Heart left ventricle (tissue), 16 donors: ENCODE measurements at regions not wholly inside any gene's neighbourhood (a gene's known extent, or its start where the extent isn't known, plus 50 kb on each side); places are given as distances from the start of the nearest gene placed in this dataset.

ENCODE experiments used
- ATAC-seq, 4 donors: fragments of 200-7000 bp; cut with Tn5 transposase; one replicate each; pipeline ENCODE4 v1.9.1; 2020 to 2022; ENCODE audit warnings: moderate library complexity in 4 of 4, mild to moderate bottlenecking in 3 of 4, moderate number of reproducible peaks in 1 of 4
- DNase-seq, 5 donors: peaks; one replicate each; pipeline ENCODE4 v3.0.0-alpha.2; 2020
- H3K27ac ChIP-seq, 12 donors: fragments of 200-600 bp; sonication (generic) in 4 of 12; one replicate each; pipeline versions ENCODE4 v1.5.0 to v1.8.0; 2016 to 2022; ENCODE audit warnings: mild to moderate bottlenecking in 2 of 12
- H3K27me3 ChIP-seq, 9 donors: fragments of 200-600 bp; sonication (generic) in 2 of 9; one replicate each; pipeline versions ENCODE4 v1.5.1 to v1.8.0; 2016 to 2022; ENCODE audit warnings: mild to moderate bottlenecking in 3 of 9
- H3K36me3 ChIP-seq, 9 donors: fragments of 200-600 bp; sonication (generic) in 2 of 9; one replicate each; pipeline versions ENCODE4 v1.5.0 to v1.8.0; 2018 to 2022; ENCODE audit warnings: mild to moderate bottlenecking in 2 of 9
- H3K4me1 ChIP-seq, 12 donors: fragments of 200-600 bp; sonication (generic) in 4 of 12; one replicate each; pipeline versions ENCODE4 v1.5.0 to v1.8.0; 2016 to 2022; ENCODE audit warnings: mild to moderate bottlenecking in 3 of 12
- H3K4me3 ChIP-seq, 12 donors: fragments of 200-600 bp; sonication (generic) in 4 of 12; one replicate each; pipeline versions ENCODE4 v1.5.0 to v1.8.0; 2017 to 2022; ENCODE audit warnings: mild to moderate bottlenecking in 9 of 12, moderate library complexity in 4 of 12
- H3K9me3 ChIP-seq, 12 donors: fragments of 200-600 bp; sonication (generic) in 4 of 12; one replicate each; pipeline versions ENCODE4 v1.5.0 to v1.8.0; 2016 to 2022; ENCODE audit warnings: mild to moderate bottlenecking in 1 of 12
- POLR2A ChIP-seq, 2 donors: fragments of 450-650 bp; IDR thresholded peaks; one replicate each; pipeline ENCODE4 v1.6.1; 2017; ENCODE audit warnings: antibody characterized with exemption in 2 of 2, mild to moderate bottlenecking in 2 of 2, moderate library complexity in 2 of 2
- WGBS, 4 donors: extraction: QIAGEN DNeasy Blood & Tissue Kit in 2 of 4; methylation state at CpG; one replicate each; pipeline versions ENCODE4 v1.1.5 to v1.1.7; 2013 to 2018; 5-methylcytosine and 5-hydroxymethylcytosine counted together
- intact Hi-C, 10 donors: fragments of 100-400 bp; cut with DNase I; formaldehyde crosslinking; loops; one replicate each; pipeline versions ENCODE4 v1.11.1 to v1.14.2; 2022
- TF ChIP-seq, protein P1 (sequence below), 12 donors: fragments of 200-600 bp; sonication (generic) in 4 of 12; IDR thresholded peaks; one replicate each; pipeline versions ENCODE4 v1.5.0 to v1.8.0; 2018 to 2022; ENCODE audit warnings: antibody characterized with exemption in 12 of 12, mild to moderate bottlenecking in 5 of 12
- donor health status: ischemic (EF 13 %, LVEDD 7.1; RV severe dilation, severe dysfunction).
- donor health status: healthy with polysubstance abuse.
- donor health status: DM: no; HTN: yes; CAD: no.
- donor health status: DM: no; HTN: no; CAD: no.
- donor health status: ischemic (EF 25% LVEDD 6.9; RV normal size, moderate dysfunction).
- donor health status: ischemic (EF 25% LVEDD 5.7; RV mildly dilated, moderate dysfunction).
- donor health status: healthy.
- donor health status: DM: yes; HTN: yes; CAD: no.
- donor health status: ischemic (EF 35%, LVEDD 5.7; RV mildly dilated, moderate dysfunction).
- donor health status: nonischemic (EF 11% LVEDD 7.7; RV severe dilation, severe dysfunction).
- donor health status: DM: yes; HTN: yes; CAD: no.
- donor health status: PGD.
- donor health status: ischemic (EF 29% LVEDD 5.4; RV normal size, mild dysfunction).
- donor health status: nonischemic (EF 23%, LVEDD 6.1; RV moderate dilation, normal function).

DNA sequence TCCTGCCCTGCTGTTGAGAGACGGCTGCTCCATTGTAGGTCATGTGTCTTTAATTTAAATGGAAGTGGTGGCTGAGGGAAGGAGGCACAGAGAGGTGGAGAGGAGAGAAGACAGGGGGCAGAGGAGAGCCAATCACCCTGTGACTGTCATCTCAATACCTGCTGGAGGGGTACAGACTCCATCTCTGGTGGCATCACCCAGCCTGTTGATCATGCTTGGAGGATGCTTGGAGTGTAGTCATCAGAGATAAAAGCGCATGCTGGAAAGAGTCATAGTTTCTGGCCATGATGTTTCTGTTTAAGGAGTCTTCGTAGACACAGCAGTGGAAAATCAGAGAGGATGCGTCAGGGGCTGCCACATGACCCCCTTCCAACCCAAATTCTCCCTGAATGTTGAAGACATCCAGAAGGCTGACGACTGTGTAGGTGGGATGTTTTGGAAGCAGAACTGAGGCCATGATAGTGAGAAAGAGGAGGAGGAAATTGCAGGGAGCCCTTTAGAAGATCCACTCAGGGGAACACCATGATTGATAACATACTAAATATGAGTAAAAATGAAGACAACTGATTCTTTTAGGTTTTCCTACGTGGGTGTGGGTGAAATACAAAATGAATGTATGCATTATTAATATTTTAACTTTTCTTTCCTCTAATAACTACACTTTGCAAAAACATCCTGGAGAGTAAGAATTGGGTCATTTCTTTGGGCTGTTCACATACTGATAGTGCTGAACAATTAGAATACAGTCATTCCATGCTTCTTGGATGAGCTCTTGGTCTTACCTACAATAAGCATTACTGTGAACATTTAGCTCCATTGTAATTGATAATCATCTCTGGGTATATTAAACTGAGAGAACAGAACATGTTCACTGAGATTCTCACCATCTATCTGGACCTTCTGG, 210.6 kb upstream of the ATP10A start:
- H3K9me3 ChIP-seq = no peaks in the 10 kb centered on the region
- intact Hi-C loops = no loop called here
- peaks cover 0 to 20% (median 0%) of the 10 kb centered on the region in 9 donors for H3K27me3 ChIP-seq
- no peaks in the 10 kb centered on the region for H3K4me1 ChIP-seq
- no peaks in the 10 kb centered on the region for H3K36me3 ChIP-seq
- 59 to 66% (median 62%) methylated on average over 6 of the region's 6 CpGs for WGBS, 4 donors
- TF ChIP-seq, protein P1, sequence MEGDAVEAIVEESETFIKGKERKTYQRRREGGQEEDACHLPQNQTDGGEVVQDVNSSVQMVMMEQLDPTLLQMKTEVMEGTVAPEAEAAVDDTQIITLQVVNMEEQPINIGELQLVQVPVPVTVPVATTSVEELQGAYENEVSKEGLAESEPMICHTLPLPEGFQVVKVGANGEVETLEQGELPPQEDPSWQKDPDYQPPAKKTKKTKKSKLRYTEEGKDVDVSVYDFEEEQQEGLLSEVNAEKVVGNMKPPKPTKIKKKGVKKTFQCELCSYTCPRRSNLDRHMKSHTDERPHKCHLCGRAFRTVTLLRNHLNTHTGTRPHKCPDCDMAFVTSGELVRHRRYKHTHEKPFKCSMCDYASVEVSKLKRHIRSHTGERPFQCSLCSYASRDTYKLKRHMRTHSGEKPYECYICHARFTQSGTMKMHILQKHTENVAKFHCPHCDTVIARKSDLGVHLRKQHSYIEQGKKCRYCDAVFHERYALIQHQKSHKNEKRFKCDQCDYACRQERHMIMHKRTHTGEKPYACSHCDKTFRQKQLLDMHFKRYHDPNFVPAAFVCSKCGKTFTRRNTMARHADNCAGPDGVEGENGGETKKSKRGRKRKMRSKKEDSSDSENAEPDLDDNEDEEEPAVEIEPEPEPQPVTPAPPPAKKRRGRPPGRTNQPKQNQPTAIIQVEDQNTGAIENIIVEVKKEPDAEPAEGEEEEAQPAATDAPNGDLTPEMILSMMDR (IDR thresholded peaks at IDR 0.05) = no peak
- no peak for TF ChIP-seq POLR2A (IDR thresholded peaks at IDR 0.05)
- H3K27ac ChIP-seq = no peak overlapping the region
- DNase-seq = no peak
- H3K4me3 ChIP-seq = no peak overlapping the region
- ATAC-seq = no peak

- H3K9me3 ChIP-seq = peaks cover 0 to 13% (median 0%) of the 10 kb centered on the region in 12 donors
- no peak for ATAC-seq
- H3K27ac ChIP-seq = no peak overlapping the region
- no peak overlapping the region for H3K4me3 ChIP-seq
- intact Hi-C loops = no loop called here
- TF ChIP-seq POLR2A (IDR thresholded peaks at IDR 0.05) = no peak
- TF ChIP-seq, protein P1 (IDR thresholded peaks at IDR 0.05) = no peak
- DNase-seq = no peak
- WGBS, 4 donors = 45 to 62% (median 49%) methylated on average over 8 of the region's 8 CpGs
- H3K4me1 ChIP-seq = no peaks in the 10 kb centered on the region
- peaks cover 0 to 20% (median 0%) of the 10 kb centered on the region in 9 donors for H3K27me3 ChIP-seq
- no peaks in the 10 kb centered on the region for H3K36me3 ChIP-seq
These were observed 207.0 kb upstream of the ATP10A start for GRCh38 chr15:26070095-26070532.

GRCh38 chr15:26069231-26069641, 206.1 kb upstream of the ATP10A start:
- H3K27ac ChIP-seq = no peak overlapping the region
- no peaks in the 10 kb centered on the region for H3K4me1 ChIP-seq
- intact Hi-C loops = loop anchor here in 1 of 10 donors (2.0 kb wide), 1 partner anchor 20 kb away; no protein-coding TSS in a partner anchor
- WGBS, 4 donors = 67 to 87% (median 70%) methylated on average over 1 of the region's 1 CpG
- ATAC-seq = no peak
- peaks cover 0 to 13% (median 0%) of the 10 kb centered on the region in 12 donors for H3K9me3 ChIP-seq
- no peak for DNase-seq
- peaks cover 0 to 20% (median 0%) of the 10 kb centered on the region in 9 donors for H3K27me3 ChIP-seq
- TF ChIP-seq, protein P1 (IDR thresholded peaks at IDR 0.05) = no peak
- no peak for TF ChIP-seq POLR2A (IDR thresholded peaks at IDR 0.05)
- H3K36me3 ChIP-seq = no peaks in the 10 kb centered on the region
- H3K4me3 ChIP-seq = no peak overlapping the region

GRCh38 chr15:26066896-26067295, 203.8 kb upstream of the ATP10A start:
- H3K4me1 ChIP-seq = no peaks in the 10 kb centered on the region
- TF ChIP-seq, protein P1 (IDR thresholded peaks at IDR 0.05) = no peak
- TF ChIP-seq POLR2A (IDR thresholded peaks at IDR 0.05) = no peak
- WGBS, 4 donors = 20 to 40% (median 25%) methylated on average over 2 of the region's 2 CpGs
- peaks cover 0 to 7% (median 0%) of the 10 kb centered on the region in 9 donors for H3K27me3 ChIP-seq
- DNase-seq (no peak), ATAC-seq (no peak)
- H3K4me3 ChIP-seq = no peak overlapping the region
- intact Hi-C loops = no loop called here
- no peaks in the 10 kb centered on the region for H3K36me3 ChIP-seq
- H3K9me3 ChIP-seq = peaks cover 0 to 13% (median 0%) of the 10 kb centered on the region in 12 donors
- no peak overlapping the region for H3K27ac ChIP-seq
